ENCODE measurements at regions not wholly inside any gene's neighbourhood (a gene's known extent, or its start where the extent isn't known, plus 50 kb on each side); places are given as distances from the start of the nearest gene placed in this dataset.
"Not testable (repeated sequence)": the region's sequence is repeated elsewhere in the genome, so short reads cannot be mapped to it uniquely, and the experiment has no call there.

- peaks cover 38% of the 10 kb centered on the region for H3K4me1 Mint-ChIP-seq
- no peaks in the 10 kb centered on the region for H3K9me3 Mint-ChIP-seq
- no peak overlapping the region for H3K27ac Mint-ChIP-seq
- no peak overlapping the region for H3K4me3 Mint-ChIP-seq
- DNase-seq (ENCODE audit: low spot score in 2 of 2, unreplicated experiment in 2 of 2), result no peak
- no peak for TF ChIP-seq CTCF (IDR thresholded peaks at IDR 0.05; ENCODE audit: unreplicated experiment)
- no peaks in the 10 kb centered on the region for H3K27me3 Mint-ChIP-seq (ENCODE audit: low read depth)
- no peaks in the 10 kb centered on the region for H3K36me3 Mint-ChIP-seq
Observed at GRCh38 chr6:15892369-15892768, 229.5 kb upstream of the DTNBP1 start.

- no peak for TF ChIP-seq CTCF (IDR thresholded peaks at IDR 0.05; ENCODE audit: unreplicated experiment)
- no peaks in the 10 kb centered on the region for H3K27me3 Mint-ChIP-seq (ENCODE audit: low read depth)
- H3K4me1 Mint-ChIP-seq, result peaks cover 18% of the 10 kb centered on the region
- no peak overlapping the region for H3K4me3 Mint-ChIP-seq
- no peaks in the 10 kb centered on the region for H3K36me3 Mint-ChIP-seq
- H3K27ac Mint-ChIP-seq, result peak overlapping the region; percentile 56
- no peak for DNase-seq (ENCODE audit: low spot score in 2 of 2, unreplicated experiment in 2 of 2)
- H3K9me3 Mint-ChIP-seq, result peaks cover 5% of the 10 kb centered on the region
Observed at GRCh38 chr6:15888798-15889772, 226.3 kb upstream of the DTNBP1 start.

GRCh38 chr6:15887491-15888461 lies 224.9 kb upstream of the DTNBP1 start:
- Mint-ChIP-seq H3K27ac (no peak overlapping the region), H3K9me3 (peaks cover 5% of the 10 kb centered on the region), H3K36me3 (no peaks in the 10 kb centered on the region), H3K27me3 (ENCODE audit: low read depth) (no peaks in the 10 kb centered on the region), H3K4me3 (no peak overlapping the region), H3K4me1 (peaks cover 18% of the 10 kb centered on the region)
- no peak for TF ChIP-seq CTCF (IDR thresholded peaks at IDR 0.05; ENCODE audit: unreplicated experiment)
- no peak for DNase-seq (ENCODE audit: low spot score in 2 of 2, unreplicated experiment in 2 of 2)

- peaks cover 5% of the 10 kb centered on the region for H3K9me3 Mint-ChIP-seq
- no peaks in the 10 kb centered on the region for H3K27me3 Mint-ChIP-seq (ENCODE audit: low read depth)
- DNase-seq (ENCODE audit: low spot score in 2 of 2, unreplicated experiment in 2 of 2), result no peak
- H3K4me3 Mint-ChIP-seq, result no peak overlapping the region
- no peak overlapping the region for H3K27ac Mint-ChIP-seq
- no peaks in the 10 kb centered on the region for H3K36me3 Mint-ChIP-seq
- TF ChIP-seq CTCF (IDR thresholded peaks at IDR 0.05; ENCODE audit: unreplicated experiment), result no peak
- peaks cover 18% of the 10 kb centered on the region for H3K4me1 Mint-ChIP-seq
Observed at GRCh38 chr6:15885624-15886023, 222.8 kb upstream of the DTNBP1 start.

- H3K36me3 Mint-ChIP-seq; H3K27me3 Mint-ChIP-seq (ENCODE audit: low read depth); H3K27ac Mint-ChIP-seq; H3K4me3 Mint-ChIP-seq; H3K9me3 Mint-ChIP-seq; DNase-seq (ENCODE audit: low spot score in 2 of 2, unreplicated experiment in 2 of 2): not testable (repeated sequence)
- H3K4me1 Mint-ChIP-seq, result peaks cover 28% of the 10 kb centered on the region
Observed at GRCh38 chr6:15883593-15883992, 220.8 kb upstream of the DTNBP1 start.
